ENCODE measurements at regions not wholly inside any gene's neighbourhood (a gene's known extent, or its start where the extent isn't known, plus 50 kb on each side); places are given as distances from the start of the nearest gene placed in this dataset.

GRCh38 chr14:58872061-58872460 is 234.3 kb downstream of the DACT1 start:
- H3K27ac ChIP-seq (ENCODE audit: insufficient read length, low read depth, low read length): no peak overlapping the region
- DNase-seq: no peak
- H3T11ph ChIP-seq (ENCODE audit: low read length): no peak overlapping the region
- Mint-ChIP-seq H3K27ac (no peak overlapping the region), H3K27me3 (ENCODE audit: low read depth) (no peaks in the 10 kb centered on the region), H3K4me1 (no peaks in the 10 kb centered on the region), H3K4me3 (no peak overlapping the region), H3K36me3 (ENCODE audit: insufficient read depth in 1 of 3, low read depth in 3 of 3) (no peaks in the 10 kb centered on the region), H3K9me3 (no peaks in the 10 kb centered on the region)
- H3K4me1 ChIP-seq (ENCODE audit: insufficient read depth, low read length): no peaks in the 10 kb centered on the region
- H3K56ac ChIP-seq (ENCODE audit: insufficient read length, low read depth, low read length): no peak overlapping the region
- no peaks in the 10 kb centered on the region for H3K23me2 ChIP-seq (ENCODE audit: insufficient read length, low read depth, low read length, poor library complexity, severe bottlenecking)
- H2BK5ac ChIP-seq (ENCODE audit: insufficient read length, low read length): no peak overlapping the region
- no peak overlapping the region for H2BK120ac ChIP-seq (ENCODE audit: low read depth, low read length, poor library complexity, severe bottlenecking)
- no peak overlapping the region for H4K8ac ChIP-seq (replicated peaks; ENCODE audit: insufficient read length, low read depth, low read length)
- no peak overlapping the region for H2BK12ac ChIP-seq (ENCODE audit: insufficient read length, low read depth, low read length)
- no peak overlapping the region for H2BK20ac ChIP-seq (ENCODE audit: low read depth, low read length, poor library complexity, severe bottlenecking)
- no peak overlapping the region for H3K4me2 ChIP-seq (ENCODE audit: insufficient read depth, insufficient read length, low read length)
- H3K9ac ChIP-seq (ENCODE audit: extremely low read depth, insufficient read length, low read length): no peak overlapping the region
- H3K9me3 ChIP-seq (ENCODE audit: control insufficient read depth, low read depth, low read length): no peaks in the 10 kb centered on the region
- no peak overlapping the region for H2BK15ac ChIP-seq (ENCODE audit: low read depth, low read length)
- H3K23ac ChIP-seq (ENCODE audit: insufficient read length, low read depth, low read length): no peak overlapping the region
- H3K18ac ChIP-seq (ENCODE audit: insufficient read length, low read depth, low read length): no peak overlapping the region
- H3K27me3 ChIP-seq (ENCODE audit: insufficient read depth, low read length): no peaks in the 10 kb centered on the region
- no peaks in the 10 kb centered on the region for H4K20me1 ChIP-seq (ENCODE audit: control insufficient read depth, insufficient read depth, insufficient read length)
- no peak overlapping the region for H4K91ac ChIP-seq (ENCODE audit: insufficient read length, low read depth, low read length)
- no peak overlapping the region for H3K14ac ChIP-seq (ENCODE audit: insufficient read depth, low read length)
- H3K4ac ChIP-seq (ENCODE audit: low read depth, low read length): no peak overlapping the region
- TF ChIP-seq CTCF (conservative IDR thresholded peaks at IDR 0.05): no peak
- no CpG with 5 or more reads among the region's 6 CpGs for WGBS (ENCODE audit: extremely low coverage, insufficient read length, low lambda C conversion rate)
- H3K79me2 ChIP-seq (ENCODE audit: insufficient read depth, low read length): no peaks in the 10 kb centered on the region
- no peak overlapping the region for H4K5ac ChIP-seq (ENCODE audit: insufficient read length, low read depth, low read length)
- no peaks in the 10 kb centered on the region for H3K79me1 ChIP-seq (ENCODE audit: insufficient read depth, low read depth, low read length, poor library complexity, severe bottlenecking)
- no peak overlapping the region for H2AFZ ChIP-seq (ENCODE audit: low read length)
- H2AK5ac ChIP-seq (ENCODE audit: insufficient read length, low read length): no peak overlapping the region
